ENCODE measurements at regions not wholly inside any gene's neighbourhood (a gene's known extent, or its start where the extent isn't known, plus 50 kb on each side); places are given as distances from the start of the nearest gene placed in this dataset.

GRCh38 chr7:53131697-53132096 is 96.3 kb downstream of the POM121L12 start:
- TF ChIP-seq, protein P1, sequence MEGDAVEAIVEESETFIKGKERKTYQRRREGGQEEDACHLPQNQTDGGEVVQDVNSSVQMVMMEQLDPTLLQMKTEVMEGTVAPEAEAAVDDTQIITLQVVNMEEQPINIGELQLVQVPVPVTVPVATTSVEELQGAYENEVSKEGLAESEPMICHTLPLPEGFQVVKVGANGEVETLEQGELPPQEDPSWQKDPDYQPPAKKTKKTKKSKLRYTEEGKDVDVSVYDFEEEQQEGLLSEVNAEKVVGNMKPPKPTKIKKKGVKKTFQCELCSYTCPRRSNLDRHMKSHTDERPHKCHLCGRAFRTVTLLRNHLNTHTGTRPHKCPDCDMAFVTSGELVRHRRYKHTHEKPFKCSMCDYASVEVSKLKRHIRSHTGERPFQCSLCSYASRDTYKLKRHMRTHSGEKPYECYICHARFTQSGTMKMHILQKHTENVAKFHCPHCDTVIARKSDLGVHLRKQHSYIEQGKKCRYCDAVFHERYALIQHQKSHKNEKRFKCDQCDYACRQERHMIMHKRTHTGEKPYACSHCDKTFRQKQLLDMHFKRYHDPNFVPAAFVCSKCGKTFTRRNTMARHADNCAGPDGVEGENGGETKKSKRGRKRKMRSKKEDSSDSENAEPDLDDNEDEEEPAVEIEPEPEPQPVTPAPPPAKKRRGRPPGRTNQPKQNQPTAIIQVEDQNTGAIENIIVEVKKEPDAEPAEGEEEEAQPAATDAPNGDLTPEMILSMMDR (IDR thresholded peaks at IDR 0.05; ENCODE audit: low read depth, low read length) = no peak
- TF ChIP-seq EZH2phosphoT487 (IDR thresholded peaks at IDR 0.05; ENCODE audit: low read depth) = no peak
